SU-DHL-6 (cell line): ENCODE measurements at regions not wholly inside any gene's neighbourhood (a gene's known extent, or its start where the extent isn't known, plus 50 kb on each side); places are given as distances from the start of the nearest gene placed in this dataset.

ENCODE experiments used
- H2AFZ ChIP-seq: fragments of 200-600 bp; sonication (generic); 2 replicates; pipeline ENCODE4 v1.6.1; 2014; ENCODE audit warnings: low read depth, mild to moderate bottlenecking, moderate library complexity, mixed read lengths, antibody characterized with exemption, low read length; ENCODE audit not compliant: severe bottlenecking
- H3F3A ChIP-seq: fragments of 200-600 bp; shearing (Covaris generic); 2 replicates; pipeline ENCODE4 v1.6.0; 2016; ENCODE audit warnings: antibody characterized with exemption, mild to moderate bottlenecking; ENCODE audit not compliant: insufficient read depth
- H3K27ac ChIP-seq: fragments of 200-600 bp; sonication (generic); 2 replicates; pipeline ENCODE4 v1.5.1; 2016; ENCODE audit warnings: low read depth, mild to moderate bottlenecking, low read length, moderate library complexity, mixed read lengths
- H3K27me3 ChIP-seq: fragments of 200-600 bp; sonication (generic), shearing (Covaris generic); 2 replicates; pipeline ENCODE4 v1.6.0; 2014; ENCODE audit warnings: mild to moderate bottlenecking, low read length
- H3K36me3 ChIP-seq: fragments of 200-600 bp; sonication (generic); 2 replicates; pipeline ENCODE4 v1.6.1; 2014; ENCODE audit warnings: mild to moderate bottlenecking, low read length, mixed read lengths
- H3K4me2 ChIP-seq: fragments of 300-600, 200-600 bp; shearing (Covaris generic), sonication (generic); 2 replicates; pipeline ENCODE4 v1.6.0; 2014; ENCODE audit warnings: low read length, low read depth, mild to moderate bottlenecking; ENCODE audit not compliant: poor library complexity, severe bottlenecking
- H3K4me3 ChIP-seq: fragments of 200-600 bp; sonication (generic); 2 replicates; pipeline ENCODE4 v1.5.1; 2014; ENCODE audit warnings: antibody characterized with exemption, low read length, mild to moderate bottlenecking, mixed read lengths; ENCODE audit not compliant: insufficient read depth, poor library complexity, severe bottlenecking
- H3K79me2 ChIP-seq: fragments of 200-600 bp; sonication (generic); 2 replicates; pipeline ENCODE4 v1.6.1; 2014; ENCODE audit warnings: mild to moderate bottlenecking, low read length, moderate library complexity; ENCODE audit not compliant: insufficient read depth
- H3K9ac ChIP-seq: fragments of 200-600 bp; sonication (generic); 2 replicates; pipeline ENCODE4 v1.7.0; 2014; ENCODE audit warnings: mild to moderate bottlenecking, low read length
- H3K9me2 ChIP-seq: fragments of 200-600 bp; sonication (generic); replicated peaks from 2 replicates; pipeline ENCODE4 v1.6.1; 2014; ENCODE audit warnings: low read length; ENCODE audit not compliant: insufficient read depth
- H3K9me3 ChIP-seq: fragments of 200-600 bp; sonication (generic); 2 replicates; pipeline ENCODE4 v1.6.1; 2014; ENCODE audit warnings: low read length, mixed read lengths; ENCODE audit not compliant: insufficient read depth
- H4K20me1 ChIP-seq: fragments of 200-600 bp; sonication (generic); 2 replicates; pipeline ENCODE4 v1.6.1; 2014; ENCODE audit warnings: low read depth, mild to moderate bottlenecking, antibody characterized with exemption, low read length, moderate library complexity, mixed read lengths
- CTCF ChIP-seq: fragments of 200-600 bp; sonication (generic); IDR thresholded peaks from one replicate; pipeline ENCODE4 v1.5.1; 2017; ENCODE audit warnings: antibody characterized with exemption, mild to moderate bottlenecking, low read length, moderate library complexity; ENCODE audit not compliant: insufficient read depth, poor library complexity, severe bottlenecking
- EZH2phosphoT487 ChIP-seq: fragments of 200-600 bp; sonication (generic), shearing (Covaris generic); conservative IDR thresholded peaks from 2 replicates; pipeline ENCODE4 v1.6.1; 2018; ENCODE audit warnings: mild to moderate bottlenecking, antibody characterized with exemption, low read length, moderate library complexity, mixed read lengths

- no peaks in the 10 kb centered on the region for H3K9me3 ChIP-seq
- no peak overlapping the region for H3K9ac ChIP-seq
- no peaks in the 10 kb centered on the region for H3K27me3 ChIP-seq
- TF ChIP-seq CTCF: no peak
- no peak for TF ChIP-seq EZH2phosphoT487
- H3K4me2 ChIP-seq: no peak overlapping the region
- no peak overlapping the region for H3K4me3 ChIP-seq
- H4K20me1 ChIP-seq: no peaks in the 10 kb centered on the region
- no peaks in the 10 kb centered on the region for H3F3A ChIP-seq
- no peaks in the 10 kb centered on the region for H3K9me2 ChIP-seq
- H3K27ac ChIP-seq: no peak overlapping the region
- H3K36me3 ChIP-seq: no peaks in the 10 kb centered on the region
- no peaks in the 10 kb centered on the region for H3K79me2 ChIP-seq
- no peak overlapping the region for H2AFZ ChIP-seq
Observed at GRCh38 chr14:98951031-98951430, 321.0 kb downstream of the BCL11B start.

GRCh38 chr14:98951521-98952152 is 320.4 kb downstream of the BCL11B start:
- Histone ChIP-seq H3K4me3 (no peak overlapping the region), H3K4me2 (no peak overlapping the region), H3K79me2 (no peaks in the 10 kb centered on the region), H3K27ac (no peak overlapping the region), H3F3A (no peaks in the 10 kb centered on the region), H3K9me3 (no peaks in the 10 kb centered on the region), H4K20me1 (no peaks in the 10 kb centered on the region), H3K27me3 (no peaks in the 10 kb centered on the region), H3K9me2 (no peaks in the 10 kb centered on the region), H3K9ac (no peak overlapping the region), H3K36me3 (no peaks in the 10 kb centered on the region), H2AFZ (no peak overlapping the region)
- TF ChIP-seq CTCF (no peak), EZH2phosphoT487 (no peak)

- H3K27me3 ChIP-seq: no peaks in the 10 kb centered on the region
- H3K9me3 ChIP-seq: no peaks in the 10 kb centered on the region
- no peak overlapping the region for H3K9ac ChIP-seq
- H3K9me2 ChIP-seq: no peaks in the 10 kb centered on the region
- H3K79me2 ChIP-seq: no peaks in the 10 kb centered on the region
- H4K20me1 ChIP-seq: no peaks in the 10 kb centered on the region
- TF ChIP-seq EZH2phosphoT487 (no peak), CTCF (no peak)
- no peak overlapping the region for H3K4me2 ChIP-seq
- no peak overlapping the region for H2AFZ ChIP-seq
- H3K27ac ChIP-seq: no peak overlapping the region
- no peak overlapping the region for H3K4me3 ChIP-seq
- no peaks in the 10 kb centered on the region for H3K36me3 ChIP-seq
- H3F3A ChIP-seq: no peaks in the 10 kb centered on the region
Observed at GRCh38 chr14:98952593-98953350, 319.2 kb downstream of the BCL11B start.
